Activated effector memory CD4-positive, alpha-beta T cell treated with anti-CD3 and anti-CD28 coated beads, Interleukin-2, amount 50 U/mL, for 16 hours (primary cell): ENCODE measurements at regions not wholly inside any gene's neighbourhood (a gene's known extent, or its start where the extent isn't known, plus 50 kb on each side); places are given as distances from the start of the nearest gene placed in this dataset.
"Not testable (repeated sequence)": the region's sequence is repeated elsewhere in the genome, so short reads cannot be mapped to it uniquely, and the experiment has no call there.

ENCODE experiments used
- DNase-seq: peaks from one replicate; pipeline ENCODE4 v3.0.0-alpha.2; 2020

GRCh38 chr14:25537846-25538455 is 488.0 kb upstream of the STXBP6 start:
- DNase-seq = no peak

- no peak for DNase-seq
These were observed 476.3 kb upstream of the STXBP6 start for GRCh38 chr14:25526290-25526689.

- no peak for DNase-seq
These were observed 473.0 kb upstream of the STXBP6 start for GRCh38 chr14:25522926-25523325.

GRCh38 chr14:25522116-25522515 is 472.2 kb upstream of the STXBP6 start:
- no peak for DNase-seq

GRCh38 chr14:25521616-25522015 is 471.7 kb upstream of the STXBP6 start:
- no peak for DNase-seq

- DNase-seq = no peak
These were observed 470.9 kb upstream of the STXBP6 start for GRCh38 chr14:25520821-25521220.

GRCh38 chr14:25518364-25518763 is 468.4 kb upstream of the STXBP6 start:
- DNase-seq = no peak

GRCh38 chr14:25516838-25517237 is 466.9 kb upstream of the STXBP6 start:
- DNase-seq = no peak

- DNase-seq = no peak
These were observed 458.9 kb upstream of the STXBP6 start for GRCh38 chr14:25508845-25509244.

- no peak for DNase-seq
These were observed 451.8 kb upstream of the STXBP6 start for GRCh38 chr14:25501749-25502148.

- DNase-seq = no peak
These were observed 439.0 kb upstream of the STXBP6 start for GRCh38 chr14:25488961-25489360.

- DNase-seq = no peak
These were observed 435.4 kb upstream of the STXBP6 start for GRCh38 chr14:25485381-25485780.

GRCh38 chr14:25484906-25485305 is 435.0 kb upstream of the STXBP6 start:
- DNase-seq = no peak

GRCh38 chr14:25484235-25484634 is 434.3 kb upstream of the STXBP6 start:
- DNase-seq = no peak

- DNase-seq = no peak
These were observed 427.6 kb upstream of the STXBP6 start for GRCh38 chr14:25477316-25478098.

GRCh38 chr14:25472700-25473099 is 422.8 kb upstream of the STXBP6 start:
- DNase-seq = no peak

- DNase-seq = no peak
These were observed 414.8 kb upstream of the STXBP6 start for GRCh38 chr14:25464772-25465171.

GRCh38 chr14:25464078-25464477 is 414.1 kb upstream of the STXBP6 start:
- DNase-seq = no peak

- no peak for DNase-seq
These were observed 413.5 kb upstream of the STXBP6 start for GRCh38 chr14:25463480-25463879.

GRCh38 chr14:25461780-25462179 is 411.8 kb upstream of the STXBP6 start:
- DNase-seq = no peak

- no peak for DNase-seq
These were observed 394.4 kb upstream of the STXBP6 start for GRCh38 chr14:25444381-25444780.

GRCh38 chr14:25440382-25440781 is 390.4 kb upstream of the STXBP6 start:
- DNase-seq = not testable (repeated sequence)

- DNase-seq = no peak
These were observed 387.0 kb upstream of the STXBP6 start for GRCh38 chr14:25436906-25437305.

- no peak for DNase-seq
These were observed 386.4 kb upstream of the STXBP6 start for GRCh38 chr14:25436288-25436875.
